ENCODE measurements at regions not wholly inside any gene's neighbourhood (a gene's known extent, or its start where the extent isn't known, plus 50 kb on each side); places are given as distances from the start of the nearest gene placed in this dataset.

DNA sequence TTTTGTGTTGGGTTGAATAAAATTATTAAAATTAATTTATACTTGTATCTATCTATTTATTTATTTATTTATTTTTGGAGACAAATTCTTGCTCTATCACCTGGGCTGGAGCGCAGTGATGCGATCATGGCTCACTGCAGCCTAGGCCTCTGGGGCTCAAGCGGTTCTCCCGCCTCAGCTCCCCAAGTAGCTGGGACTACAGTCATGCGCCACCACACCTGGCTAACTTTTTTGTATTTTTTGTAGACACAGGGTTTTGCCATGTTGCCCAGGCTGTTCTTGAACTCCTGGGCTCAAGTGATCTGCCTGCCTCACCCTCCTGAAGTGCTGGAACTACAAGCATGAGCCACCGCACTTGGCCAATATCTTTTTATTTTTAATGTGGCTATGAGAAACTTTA, 134.7 kb upstream of the SPDL1 start:
- Histone ChIP-seq H3K9ac (ENCODE audit: low read length) (no peak overlapping the region), H3K4me2 (replicated peaks; ENCODE audit: low read depth, low read length, poor library complexity, severe bottlenecking) (no peak overlapping the region), H3K79me2 (ENCODE audit: control insufficient read depth, insufficient read depth, low read length) (no peaks in the 10 kb centered on the region), H3K27me3 (replicated peaks in 1 of 4; ENCODE audit: control extremely low read depth in 1 of 4, control insufficient read depth in 3 of 4, insufficient read depth in 4 of 4, low read length in 3 of 4) (no peaks in the 10 kb centered on the region), H3K4me3 (ENCODE audit: control extremely low read depth in 1 of 5, extremely low read depth in 1 of 5, insufficient read depth in 1 of 5, low read depth in 2 of 5, low read length in 4 of 5) (no peak overlapping the region), H3K4me1 (ENCODE audit: control insufficient read depth in 2 of 2, insufficient read depth in 2 of 2, low read length in 2 of 2) (no peaks in the 10 kb centered on the region), H2AFZ (ENCODE audit: insufficient read depth, low read depth, low read length, poor library complexity, severe bottlenecking) (no peak overlapping the region), H4K20me1 (ENCODE audit: control insufficient read depth, insufficient read depth, low read length, poor library complexity, severe bottlenecking) (no peaks in the 10 kb centered on the region), H3K27ac (ENCODE audit: low read length in 2 of 2) (no peak overlapping the region), H3K9me3 (ENCODE audit: control extremely low read depth in 1 of 3, control insufficient read depth in 2 of 3, insufficient read depth in 1 of 3, low read length in 2 of 3) (no peaks in the 10 kb centered on the region), H3K36me3 (replicated peaks in 1 of 2; ENCODE audit: control extremely low read depth in 1 of 2, control insufficient read depth in 1 of 2, extremely low read depth in 1 of 2, insufficient read depth in 2 of 2, low read length in 1 of 2) (no peaks in the 10 kb centered on the region)
- DNase-seq (no peak), ATAC-seq (ENCODE audit: low read depth) (no peak)
- H3K4me1 Mint-ChIP-seq, result no peaks in the 10 kb centered on the region
- H3K27me3 Mint-ChIP-seq, result no peaks in the 10 kb centered on the region
- H3K9me3 Mint-ChIP-seq (ENCODE audit: insufficient read depth), result peaks cover 2% of the 10 kb centered on the region
- no peak overlapping the region for H3K27ac Mint-ChIP-seq
- POLR2A ChIA-PET, result no interaction called here
- H3K4me3 Mint-ChIP-seq, result no peak overlapping the region
- TF ChIP-seq EZH2 (IDR thresholded peaks at IDR 0.05; ENCODE audit: borderline replicate concordance, insufficient read depth, low read depth, low read length, poor library complexity, severe bottlenecking), result no peak
- CTCF ChIA-PET, result no interaction called here
- intact Hi-C loops (cut with micrococcal nuclease), result no loop called here
- WGBS (ENCODE audit: insufficient coverage), result 100% methylated on average over 4 of the region's 6 CpGs

DNA sequence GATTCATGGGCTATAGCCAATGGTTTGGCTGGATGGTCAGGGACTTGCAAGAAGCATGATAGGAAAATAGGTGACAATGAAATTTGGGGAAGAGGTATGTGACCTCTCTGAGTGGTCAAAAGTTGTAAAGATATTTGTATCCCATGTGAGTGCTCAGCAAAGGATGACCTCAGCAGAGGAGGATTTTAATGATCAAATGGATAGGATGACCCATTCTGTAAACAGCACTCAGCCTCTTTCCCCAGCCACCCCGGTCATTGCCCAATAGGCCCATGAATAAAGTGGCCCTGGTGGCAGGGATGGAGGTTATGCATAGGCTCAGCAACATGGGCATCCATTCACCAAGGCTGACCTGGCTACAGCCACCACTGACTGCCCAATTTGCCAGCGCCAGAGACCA, 138.4 kb upstream of the SPDL1 start:
- no peaks in the 10 kb centered on the region for H3K9me3 Mint-ChIP-seq (ENCODE audit: insufficient read depth)
- Histone ChIP-seq H2AFZ (ENCODE audit: insufficient read depth, low read depth, low read length, poor library complexity, severe bottlenecking) (no peak overlapping the region), H3K27ac (ENCODE audit: low read length in 2 of 2) (no peak overlapping the region), H3K9me3 (ENCODE audit: control extremely low read depth in 1 of 3, control insufficient read depth in 2 of 3, insufficient read depth in 1 of 3, low read length in 2 of 3) (no peaks in the 10 kb centered on the region), H3K4me3 (ENCODE audit: control extremely low read depth in 1 of 5, extremely low read depth in 1 of 5, insufficient read depth in 1 of 5, low read depth in 2 of 5, low read length in 4 of 5) (no peak overlapping the region), H3K36me3 (replicated peaks in 1 of 2; ENCODE audit: control extremely low read depth in 1 of 2, control insufficient read depth in 1 of 2, extremely low read depth in 1 of 2, insufficient read depth in 2 of 2, low read length in 1 of 2) (no peaks in the 10 kb centered on the region), H3K4me2 (replicated peaks; ENCODE audit: low read depth, low read length, poor library complexity, severe bottlenecking) (no peak overlapping the region), H3K27me3 (replicated peaks in 1 of 4; ENCODE audit: control extremely low read depth in 1 of 4, control insufficient read depth in 3 of 4, insufficient read depth in 4 of 4, low read length in 3 of 4) (no peaks in the 10 kb centered on the region), H4K20me1 (ENCODE audit: control insufficient read depth, insufficient read depth, low read length, poor library complexity, severe bottlenecking) (no peaks in the 10 kb centered on the region), H3K9ac (ENCODE audit: low read length) (no peak overlapping the region), H3K79me2 (ENCODE audit: control insufficient read depth, insufficient read depth, low read length) (no peaks in the 10 kb centered on the region), H3K4me1 (ENCODE audit: control insufficient read depth in 2 of 2, insufficient read depth in 2 of 2, low read length in 2 of 2) (no peaks in the 10 kb centered on the region)
- TF ChIP-seq CTCF (IDR thresholded peaks at IDR 0.05) (no peak), EZH2 (IDR thresholded peaks at IDR 0.05; ENCODE audit: borderline replicate concordance, insufficient read depth, low read depth, low read length, poor library complexity, severe bottlenecking) (no peak)
- POLR2A ChIA-PET, result no interaction called here
- H3K27me3 Mint-ChIP-seq, result peaks cover 4% of the 10 kb centered on the region
- no peak overlapping the region for H3K4me3 Mint-ChIP-seq
- CTCF ChIA-PET, result no interaction called here
- H3K27ac Mint-ChIP-seq, result no peak overlapping the region
- no peak for ATAC-seq (ENCODE audit: low read depth)
- intact Hi-C loops (cut with micrococcal nuclease), result no loop called here
- WGBS (ENCODE audit: insufficient coverage), result 58% methylated on average over 2 of the region's 2 CpGs
- no peak for DNase-seq
- H3K4me1 Mint-ChIP-seq, result no peaks in the 10 kb centered on the region

All from B cell (primary cell).